ENCODE measurements at regions not wholly inside any gene's neighbourhood (a gene's known extent, or its start where the extent isn't known, plus 50 kb on each side); places are given as distances from the start of the nearest gene placed in this dataset.

- no peak overlapping the region for H3K4me3 Mint-ChIP-seq
- DNase-seq (ENCODE audit: low spot score), result no peak
- no peaks in the 10 kb centered on the region for H3K4me1 Mint-ChIP-seq
- peaks cover 17% of the 10 kb centered on the region for H3K9me3 Mint-ChIP-seq
- peaks cover 12% of the 10 kb centered on the region for H3K36me3 Mint-ChIP-seq
- TF ChIP-seq ATF1 (CRISPR knock-in tag; IDR thresholded peaks at IDR 0.05) (no peak), FOXP4 (CRISPR knock-in tag; IDR thresholded peaks at IDR 0.05) (no peak), SOX15 (CRISPR knock-in tag; IDR thresholded peaks at IDR 0.05) (no peak)
- ChIA-PET POLR2A (no interaction called here), CTCF (interaction anchor here (0.8 kb wide), 1 partner anchor 313 kb away, joined by 3 read pairs; no protein-coding TSS in a partner anchor)
- no peak overlapping the region for H3K27ac Mint-ChIP-seq
- ATAC-seq, result no peak
- no peaks in the 10 kb centered on the region for H3K27me3 Mint-ChIP-seq (ENCODE audit: low read depth)
Observed at GRCh38 chr5:98483301-98483685, 290.2 kb upstream of the RGMB start.

GRCh38 chr5:98489021-98489420 is 284.4 kb upstream of the RGMB start:
- ChIA-PET POLR2A (no interaction called here), CTCF (no interaction called here)
- H3K9me3 Mint-ChIP-seq, result peaks cover 52% of the 10 kb centered on the region
- no peak overlapping the region for H3K27ac Mint-ChIP-seq
- peaks cover 32% of the 10 kb centered on the region for H3K36me3 Mint-ChIP-seq
- no peak for TF ChIP-seq ATF1 (CRISPR knock-in tag; IDR thresholded peaks at IDR 0.05)
- TF ChIP-seq MXD4 (CRISPR knock-in tag; IDR thresholded peaks at IDR 0.05; ENCODE audit: borderline replicate concordance), result no peak
- no peak for TF ChIP-seq TP53 (CRISPR knock-in tag; IDR thresholded peaks at IDR 0.05)
- no peak for TF ChIP-seq ZSCAN18 (CRISPR knock-in tag; IDR thresholded peaks at IDR 0.05)
- TF ChIP-seq ESRRA (CRISPR knock-in tag; IDR thresholded peaks at IDR 0.05; ENCODE audit: borderline replicate concordance), result no peak
- no peak for TF ChIP-seq ZNF121 (CRISPR knock-in tag; IDR thresholded peaks at IDR 0.05)
- no peak for TF ChIP-seq JAZF1 (CRISPR knock-in tag; IDR thresholded peaks at IDR 0.05)
- no peak for TF ChIP-seq E2F5 (CRISPR knock-in tag; IDR thresholded peaks at IDR 0.05)
- no peak for TF ChIP-seq ZNF263 (CRISPR knock-in tag; IDR thresholded peaks at IDR 0.05; ENCODE audit: low read depth)
- no peak for TF ChIP-seq E2F4 (CRISPR knock-in tag; IDR thresholded peaks at IDR 0.05; ENCODE audit: borderline replicate concordance, low read depth)
- TF ChIP-seq IRF1 (CRISPR knock-in tag; IDR thresholded peaks at IDR 0.05), result no peak
- TF ChIP-seq TEAD1 (CRISPR knock-in tag; IDR thresholded peaks at IDR 0.05), result no peak
- TF ChIP-seq ZBTB43 (CRISPR knock-in tag; IDR thresholded peaks at IDR 0.05), result no peak
- no peak for TF ChIP-seq ATF2 (CRISPR knock-in tag; IDR thresholded peaks at IDR 0.05; ENCODE audit: borderline replicate concordance, low read depth)
- TF ChIP-seq CTCF (IDR thresholded peaks at IDR 0.05), result no peak
- TF ChIP-seq ZNF232 (CRISPR knock-in tag; IDR thresholded peaks at IDR 0.05), result no peak
- no peak for TF ChIP-seq TEAD4 (CRISPR knock-in tag; IDR thresholded peaks at IDR 0.05)
- no peak for TF ChIP-seq NFE2L1 (CRISPR knock-in tag; IDR thresholded peaks at IDR 0.05)
- no peak overlapping the region for H3K4me3 Mint-ChIP-seq
- no peak for ATAC-seq
- H3K27me3 Mint-ChIP-seq (ENCODE audit: low read depth), result no peaks in the 10 kb centered on the region
- DNase-seq (ENCODE audit: low spot score), result no peak
- peaks cover 9% of the 10 kb centered on the region for H3K4me1 Mint-ChIP-seq

All from WTC11 (cell line).